Stimulated activated CD4-positive, alpha-beta T cell treated with anti-CD3 and anti-CD28 coated beads, Interleukin-2, amount 100 ng/mL, for 4 hours (primary cell): ENCODE measurements at regions not wholly inside any gene's neighbourhood (a gene's known extent, or its start where the extent isn't known, plus 50 kb on each side); places are given as distances from the start of the nearest gene placed in this dataset.

Experiments used
- DNase-seq: peaks from one replicate; pipeline ENCODE4 v3.0.0-alpha.2; 2020; ENCODE audit warnings: low read depth

DNA sequence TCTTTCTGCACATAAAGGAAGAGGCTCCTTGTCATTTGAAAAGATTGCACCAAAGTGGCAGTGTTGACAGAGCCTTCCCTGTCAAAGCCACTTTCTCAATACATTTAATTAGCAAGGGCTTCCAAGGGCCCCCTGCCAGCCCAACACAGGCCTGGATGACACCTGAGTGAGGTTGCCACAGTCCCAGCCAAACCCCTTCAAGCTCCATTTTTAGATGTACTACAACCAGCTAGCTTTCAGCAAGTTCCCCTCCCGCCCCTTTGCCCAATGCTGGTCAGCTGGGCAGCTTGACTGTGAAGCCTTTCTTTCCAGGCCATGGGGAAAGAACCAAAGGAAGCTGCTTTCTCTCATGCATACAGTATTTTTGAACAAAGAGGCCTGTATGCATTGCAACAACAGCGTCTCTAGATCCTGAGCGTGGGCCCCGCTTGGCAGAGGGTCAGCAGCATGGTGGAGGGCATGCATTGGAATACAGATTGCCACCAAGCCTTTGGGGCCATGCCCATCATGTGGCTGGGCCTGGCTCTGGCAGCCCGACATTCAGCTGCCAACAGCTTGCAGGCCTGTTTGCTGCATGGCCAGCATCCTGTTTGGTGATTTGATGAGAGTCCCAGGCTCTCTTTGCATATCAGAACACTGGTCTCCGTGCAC lies 261.1 kb upstream of the GATB start:
- DNase-seq: no peak

DNA sequence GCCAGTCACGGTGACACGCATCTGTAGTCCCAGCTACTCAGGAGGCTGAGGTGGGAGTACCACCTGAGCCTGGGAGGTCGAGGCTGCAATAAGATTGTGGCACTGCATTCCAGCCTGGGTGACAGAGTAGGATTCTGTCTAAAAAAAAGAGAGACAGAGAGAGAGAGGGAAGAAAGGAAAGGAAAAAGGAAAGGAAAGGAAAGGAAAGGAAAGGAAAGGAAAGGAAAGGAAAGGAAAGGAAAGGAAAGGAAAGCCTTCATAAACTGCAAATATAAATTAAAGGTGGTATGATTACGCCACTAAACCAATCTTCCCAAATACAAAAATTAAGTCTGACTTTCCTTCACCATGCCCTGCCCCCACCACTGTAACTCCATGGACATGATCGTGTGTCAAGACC lies 259.3 kb upstream of the GATB start:
- DNase-seq: no peak

DNA sequence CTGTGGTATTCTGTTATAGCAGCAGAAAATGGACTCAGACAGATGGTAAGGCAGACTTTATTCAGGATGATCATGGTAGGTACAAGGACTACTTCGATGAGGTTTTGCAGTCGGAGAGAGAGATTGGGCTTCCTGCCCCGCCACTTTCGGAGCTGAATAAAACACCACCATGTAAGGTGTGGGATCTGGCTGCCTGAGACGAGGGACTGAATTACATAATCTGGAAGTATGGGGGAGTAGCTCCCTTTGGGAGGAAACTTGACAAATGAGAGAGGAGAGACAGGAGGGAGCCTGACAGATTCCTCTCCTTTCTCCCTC lies 255.5 kb upstream of the GATB start:
- no peak for DNase-seq

DNA sequence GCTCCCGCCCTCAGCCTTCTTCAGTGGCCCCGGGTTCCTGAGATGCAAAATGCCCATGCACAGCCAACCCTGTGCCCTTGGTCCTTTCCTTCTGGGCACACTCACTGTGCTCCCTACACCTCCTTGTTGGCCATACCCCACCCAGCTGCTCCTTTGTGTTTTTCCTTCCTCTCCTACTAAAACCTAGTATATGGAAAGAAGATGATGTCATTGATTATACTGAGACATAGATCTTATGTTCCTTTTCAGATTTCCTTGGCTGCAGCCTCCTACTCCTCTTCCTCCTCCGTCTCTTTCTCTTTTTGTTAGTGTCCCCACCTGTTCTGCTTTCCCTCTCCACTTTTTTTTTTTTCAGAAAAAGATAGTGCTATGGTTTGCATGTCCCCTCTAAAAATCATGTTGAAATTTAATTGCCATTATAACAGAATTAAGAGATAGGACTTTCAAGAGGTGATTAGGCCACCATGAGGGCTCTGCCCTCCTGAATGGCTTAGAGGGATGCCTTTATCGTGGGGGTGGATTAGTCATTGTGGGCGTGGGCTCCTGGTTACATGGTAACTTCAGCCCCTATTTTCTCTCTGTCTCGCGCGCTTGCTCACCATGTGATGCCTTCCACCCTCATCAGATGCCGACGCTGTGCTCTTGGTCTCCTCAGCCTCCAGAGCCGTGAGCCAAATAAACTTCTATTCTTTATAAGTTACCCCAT lies 254.9 kb upstream of the GATB start:
- DNase-seq: no peak

DNA sequence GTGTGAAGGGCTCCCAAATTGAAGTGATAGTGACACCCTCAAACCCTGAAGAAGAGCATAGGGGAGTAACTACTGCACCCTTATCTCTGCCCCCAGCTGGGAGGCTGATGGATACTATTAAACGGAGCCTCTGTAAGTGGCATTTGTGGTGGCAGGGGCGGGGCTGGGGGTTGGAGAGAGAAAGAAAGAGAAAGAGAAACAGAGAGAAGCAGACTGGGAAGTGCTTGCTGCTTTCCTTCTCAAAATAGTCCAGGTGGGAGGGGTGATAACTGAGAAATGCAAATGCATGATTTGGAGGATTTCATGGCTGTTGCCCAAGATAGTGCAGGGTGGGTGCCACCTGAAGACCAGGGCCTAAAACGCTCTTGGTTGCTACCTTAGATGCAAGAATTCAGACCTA lies 253.5 kb upstream of the GATB start:
- DNase-seq: peak; percentile 18

DNA sequence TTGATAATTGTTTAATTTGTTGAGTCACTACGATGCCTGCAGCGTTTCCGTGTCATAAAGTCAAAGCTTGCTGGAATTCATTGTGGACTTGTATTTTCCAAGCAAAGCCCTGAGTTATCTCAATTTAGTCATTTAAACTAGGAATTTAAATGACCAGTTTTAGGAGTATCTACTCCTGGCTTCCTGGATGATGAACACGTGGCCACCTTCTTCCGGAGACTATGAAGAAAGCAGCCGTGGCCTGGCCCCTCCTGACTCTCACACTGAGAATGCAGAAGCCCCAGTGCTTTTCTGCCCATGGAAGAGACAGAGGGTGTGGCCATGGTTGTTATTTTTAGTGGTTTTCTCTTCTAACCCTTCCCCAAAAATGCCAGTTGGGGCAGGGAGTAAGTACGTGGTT lies 250.7 kb upstream of the GATB start:
- no peak for DNase-seq

DNA sequence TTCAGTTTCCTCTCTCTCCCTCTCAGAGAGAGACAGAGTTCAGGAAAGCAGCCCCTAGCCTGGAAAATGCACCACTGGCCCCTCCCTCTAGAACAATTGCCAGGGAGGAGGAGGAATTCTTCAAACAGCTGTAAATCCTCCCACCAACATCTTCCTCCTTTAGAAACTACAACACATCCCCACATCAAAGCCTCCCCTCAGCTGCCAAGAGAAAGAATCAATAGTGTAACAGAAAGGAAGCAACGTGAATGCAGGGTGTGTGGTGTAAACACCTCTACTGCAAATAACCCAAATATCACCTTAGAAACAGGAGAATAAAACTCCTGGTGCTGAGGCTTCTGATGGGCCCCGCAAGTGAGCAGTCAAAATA lies 249.9 kb upstream of the GATB start:
- no peak for DNase-seq

DNA sequence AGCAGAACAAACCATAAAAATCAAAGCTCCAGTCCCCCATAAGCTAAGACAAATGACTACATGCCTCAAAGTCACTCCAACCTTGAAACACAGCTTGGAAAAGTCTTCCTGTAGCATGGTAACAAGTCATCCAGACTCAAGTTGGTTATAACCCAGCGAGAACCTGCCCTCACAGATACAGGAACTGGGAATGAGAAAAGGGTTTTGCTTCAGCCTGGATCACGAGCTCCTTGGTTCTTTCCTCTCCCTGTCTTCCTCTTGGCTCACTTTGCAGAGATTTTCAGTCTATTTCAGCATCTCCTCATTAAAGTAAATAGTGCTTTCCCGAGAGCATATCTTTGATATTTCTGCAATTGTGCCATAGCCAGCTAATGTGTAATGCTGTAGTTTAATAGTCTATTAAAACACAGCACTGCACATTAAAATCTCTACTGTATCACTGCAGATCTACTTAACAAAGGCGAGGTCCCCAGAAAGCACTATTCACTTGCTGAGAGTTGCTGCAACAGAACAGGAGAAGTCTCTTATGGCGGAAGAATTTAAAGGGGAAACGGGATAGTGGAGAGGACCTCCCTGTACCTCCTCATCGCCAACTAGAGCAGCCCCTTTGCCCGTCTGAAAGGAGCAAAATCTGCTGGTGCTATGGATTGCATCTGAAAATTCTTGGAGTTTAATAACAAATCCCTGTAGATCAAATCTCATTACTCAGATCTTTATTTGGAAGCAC lies 249.3 kb upstream of the GATB start:
- DNase-seq: no peak

DNA sequence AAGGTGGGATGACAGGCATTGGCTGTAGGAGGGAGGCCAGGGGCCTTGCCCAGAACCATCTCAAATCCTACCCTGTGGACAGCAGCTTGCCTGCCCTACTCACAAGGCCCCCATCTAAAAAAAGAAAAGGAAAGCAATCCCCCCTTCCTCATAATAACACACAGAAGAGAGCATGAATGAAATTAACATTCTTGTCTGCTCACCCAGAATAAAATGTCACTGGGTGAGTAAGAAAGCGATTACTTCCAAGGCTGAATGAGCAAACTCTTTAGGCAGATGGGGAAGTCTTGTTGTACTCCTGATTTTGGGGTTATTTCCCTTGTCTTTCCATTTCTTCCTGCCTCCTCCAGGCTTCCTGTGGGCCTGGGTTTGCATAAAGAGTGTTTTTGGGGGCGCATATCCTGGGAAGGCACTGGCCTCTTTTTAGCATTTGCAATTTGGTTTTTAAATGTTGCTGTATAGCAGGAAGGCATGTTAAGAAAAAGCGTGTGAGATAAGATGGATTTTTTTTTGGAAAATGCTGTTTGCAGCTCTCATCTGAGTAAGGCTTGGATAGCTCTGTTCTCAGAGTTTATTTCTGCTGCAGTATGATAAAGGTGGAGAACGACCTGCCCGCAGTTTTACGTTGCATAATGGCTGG lies 248.3 kb upstream of the GATB start:
- no peak for DNase-seq

DNA sequence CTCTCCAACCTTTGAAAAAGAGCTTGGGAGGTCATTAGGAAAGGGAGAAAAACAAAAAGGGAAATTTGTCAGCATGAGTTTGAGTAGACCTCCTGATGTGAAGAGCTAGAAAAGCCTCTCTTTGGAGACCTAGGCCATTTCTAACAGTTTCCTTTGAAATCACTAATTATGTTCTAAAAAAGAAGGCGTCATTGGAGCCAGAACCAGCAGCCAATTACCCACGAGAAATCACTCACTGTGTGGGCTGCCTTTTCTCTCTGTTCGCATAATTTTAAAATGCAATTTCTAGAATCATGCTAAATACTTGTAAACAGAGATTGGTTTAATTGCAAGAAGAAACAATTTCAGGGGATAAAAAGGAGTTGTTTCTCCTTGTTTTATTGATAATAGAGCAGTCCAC lies 246.3 kb upstream of the GATB start:
- DNase-seq: no peak

DNA sequence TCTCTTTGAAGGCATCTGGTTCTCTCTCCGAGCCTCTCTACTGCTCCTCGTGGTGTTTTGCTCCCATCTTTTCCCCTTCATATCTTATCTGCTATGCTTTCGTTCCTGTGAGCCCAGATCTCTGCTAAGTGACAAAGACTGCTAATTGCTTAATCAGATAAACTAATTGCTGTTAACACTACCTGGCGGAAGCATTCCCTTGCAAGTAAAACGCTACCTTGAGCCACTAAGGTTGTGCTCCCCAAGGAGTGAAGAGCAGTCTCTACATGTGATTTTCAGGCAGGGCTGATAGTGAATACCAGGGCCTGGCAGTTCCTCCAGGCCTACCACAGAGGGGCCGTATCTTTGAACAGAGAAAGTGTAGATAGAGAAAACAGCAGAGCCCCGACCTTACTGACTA lies 244.0 kb upstream of the GATB start:
- no peak for DNase-seq

DNA sequence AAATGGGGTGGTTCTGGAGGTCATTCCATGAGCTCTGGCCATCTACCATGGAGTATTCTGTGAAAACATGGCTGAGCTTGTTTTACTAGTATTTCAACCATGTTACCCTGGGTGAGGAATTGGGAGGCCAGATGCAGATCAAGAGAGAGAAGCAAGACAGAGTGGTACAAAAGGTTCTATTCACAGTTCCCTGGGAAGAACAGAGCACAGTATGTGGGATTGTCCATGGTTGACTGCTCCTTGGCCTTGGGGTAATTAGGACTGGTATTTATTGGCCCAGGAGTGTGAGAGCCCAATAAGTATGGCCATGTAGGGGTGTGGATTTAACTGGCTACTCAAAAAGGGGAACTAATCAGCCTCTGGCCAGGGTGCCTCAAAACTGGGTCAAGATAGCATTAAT lies 239.7 kb upstream of the GATB start:
- DNase-seq: no peak

DNA sequence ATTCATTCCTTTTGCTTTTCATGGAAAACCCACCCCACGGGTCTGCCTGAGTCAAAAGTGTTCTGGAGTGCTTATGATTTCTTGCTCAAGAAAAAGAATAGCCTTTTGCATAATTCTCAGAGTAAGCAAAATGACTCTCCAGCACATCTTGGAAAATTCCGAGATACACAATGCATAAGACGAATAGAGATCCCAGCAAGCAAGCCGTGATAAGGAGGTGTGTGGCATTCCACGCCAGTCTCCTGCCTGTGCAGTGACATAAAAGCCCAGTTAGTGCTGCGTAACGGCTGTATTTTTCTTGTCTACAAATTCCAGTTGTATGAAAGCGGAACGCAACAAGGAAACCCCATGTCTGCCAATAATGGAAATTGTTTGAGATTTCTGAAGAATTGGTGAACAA lies 237.9 kb upstream of the GATB start:
- no peak for DNase-seq

DNA sequence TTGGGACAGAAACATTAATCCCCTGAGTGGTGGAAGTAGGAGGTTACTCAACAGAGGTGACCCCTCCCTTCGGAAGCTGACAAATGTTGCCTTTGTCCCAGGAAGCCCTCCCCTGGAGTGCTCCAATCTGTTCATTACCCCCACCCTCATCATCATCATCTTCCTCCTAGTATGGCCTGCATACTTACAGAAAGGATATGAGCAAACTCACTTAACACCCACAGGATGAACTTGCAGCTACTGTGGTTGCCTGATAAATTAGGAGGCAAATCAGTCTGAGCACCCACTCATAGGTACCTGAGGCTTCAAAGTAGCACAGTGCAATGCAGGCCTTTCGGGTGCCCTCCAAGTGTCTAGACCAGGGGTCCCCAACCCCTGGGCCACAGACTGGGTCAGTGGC lies 236.7 kb upstream of the GATB start:
- DNase-seq: no peak

DNA sequence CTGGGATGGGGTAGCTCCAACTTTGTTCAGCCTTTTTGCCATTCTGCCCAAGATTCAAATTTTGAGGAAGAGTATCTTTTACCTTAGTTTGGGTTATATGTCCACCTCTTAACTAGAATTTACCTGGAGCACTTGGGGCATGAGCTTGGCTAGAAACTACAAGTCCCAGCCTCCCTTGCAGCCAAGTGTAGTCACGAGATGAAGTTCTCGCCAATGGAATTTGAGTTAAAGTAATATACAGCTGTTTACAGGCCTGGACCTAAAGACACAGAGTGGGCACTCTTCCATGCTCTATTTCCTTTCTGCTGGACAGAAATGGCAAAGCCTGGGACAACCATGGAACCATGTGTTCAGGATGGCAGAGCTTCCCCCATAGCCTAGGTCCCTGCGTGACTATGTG lies 233.6 kb upstream of the GATB start:
- DNase-seq: no peak

DNA sequence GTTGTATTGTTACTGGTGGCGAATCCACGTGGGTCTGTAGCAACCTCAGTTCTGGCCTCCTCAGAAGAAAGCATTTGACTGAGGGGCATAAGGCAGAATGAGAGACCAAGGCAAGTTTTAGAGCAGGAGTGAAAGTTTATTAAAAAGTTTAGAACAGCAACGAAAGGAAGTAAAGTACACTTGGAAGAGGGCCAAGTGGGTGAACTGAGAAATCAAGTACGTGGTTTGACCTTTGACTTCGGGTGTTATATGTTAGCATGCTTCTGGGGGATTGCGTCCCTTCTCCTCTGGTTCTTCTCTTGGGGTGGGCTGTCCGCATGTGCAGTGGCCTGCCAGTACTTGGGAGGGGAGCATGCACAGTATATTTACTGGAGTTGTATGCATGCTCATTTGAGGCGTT lies 232.7 kb upstream of the GATB start:
- no peak for DNase-seq

DNA sequence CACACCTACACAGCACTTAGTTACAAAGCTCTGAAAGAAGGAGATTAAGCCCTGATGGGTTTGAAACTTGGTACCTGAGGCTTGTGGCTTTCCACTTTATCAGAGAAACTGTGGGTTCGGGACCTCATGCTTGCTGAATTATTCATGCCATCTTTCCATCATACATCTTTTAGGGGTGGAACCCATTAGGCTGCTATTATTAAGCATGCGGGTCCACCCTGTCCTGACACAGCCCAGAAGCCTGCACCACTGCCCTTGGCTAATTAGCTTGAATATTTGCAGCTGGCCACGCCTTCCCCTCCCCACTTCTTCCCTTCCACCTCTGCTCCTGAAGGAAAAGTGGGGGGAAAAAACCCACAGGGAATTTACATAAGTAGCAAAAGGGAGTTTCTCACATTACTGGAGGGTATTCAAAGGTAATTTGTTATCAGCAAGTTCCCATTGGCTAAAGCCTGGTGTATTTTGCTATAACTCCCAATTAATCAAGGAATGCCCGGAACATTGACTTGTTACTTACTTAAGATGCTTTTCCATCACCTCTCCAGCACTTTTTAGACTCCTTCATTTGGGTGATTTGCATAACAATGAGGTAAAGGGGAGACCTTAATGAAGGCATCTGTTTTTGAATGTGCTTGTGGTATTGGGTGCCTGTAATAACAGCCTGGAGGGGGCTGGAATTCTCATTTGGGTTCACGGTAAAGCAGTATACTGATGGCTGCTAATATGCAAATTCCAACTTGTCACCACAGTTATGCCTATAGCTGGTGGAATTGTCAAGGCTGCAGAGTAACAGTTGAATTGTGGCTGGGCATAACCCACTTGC lies 231.7 kb upstream of the GATB start:
- DNase-seq: no peak

DNA sequence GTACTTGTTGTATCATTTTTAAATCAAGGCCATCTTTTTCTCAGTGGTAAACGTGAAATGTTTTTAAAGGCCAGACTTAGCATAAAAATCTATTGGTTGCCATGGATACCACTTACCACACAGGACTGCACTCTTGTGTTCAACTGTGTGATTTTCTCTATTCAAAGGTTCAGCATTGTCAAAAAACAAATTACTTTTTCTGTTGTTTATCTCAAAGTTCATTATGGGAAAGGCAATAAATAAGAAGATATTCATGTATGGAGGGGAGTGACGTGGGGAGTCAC lies 231.0 kb upstream of the GATB start:
- DNase-seq: no peak

DNA sequence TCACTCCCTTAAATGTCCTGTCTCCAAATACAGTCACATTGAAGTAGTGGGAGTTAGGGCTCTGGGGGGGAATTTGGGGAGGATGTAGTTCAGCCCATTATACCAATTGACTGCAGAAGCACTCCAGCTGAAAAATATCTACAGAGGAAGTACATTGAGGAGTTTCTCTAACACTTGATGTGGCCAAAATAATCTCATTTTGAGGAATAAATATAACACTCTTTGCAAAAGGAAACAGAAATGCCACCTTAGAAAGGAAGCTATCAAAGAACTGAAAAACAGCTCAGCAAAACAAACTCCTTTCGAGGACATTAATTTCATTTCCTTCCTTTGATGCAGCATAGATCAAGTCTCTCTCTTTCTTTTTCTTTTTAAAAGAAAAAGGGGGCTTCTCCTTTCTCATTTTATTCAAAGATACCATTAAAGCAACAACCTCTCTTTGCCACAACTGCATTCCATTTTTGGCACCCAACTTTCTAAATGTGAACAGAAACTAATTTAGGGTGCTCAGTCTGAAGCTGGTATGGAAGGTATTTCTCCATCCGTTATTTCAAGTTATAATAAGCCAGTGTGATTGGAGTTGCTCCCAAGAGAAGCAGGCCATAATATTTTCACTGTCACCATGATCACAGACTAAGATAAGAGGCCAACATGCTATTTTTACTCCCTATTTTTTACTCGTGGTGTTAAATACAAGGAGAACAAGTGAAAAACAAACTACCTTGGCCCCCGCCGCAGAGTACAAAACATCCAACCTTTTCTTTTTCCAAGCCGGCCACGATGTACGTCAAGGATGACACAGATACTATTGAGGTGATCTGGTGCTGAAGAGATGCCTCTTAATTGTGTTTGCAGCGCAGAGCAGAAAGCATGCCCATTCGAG lies 230.4 kb upstream of the GATB start:
- DNase-seq: no peak

DNA sequence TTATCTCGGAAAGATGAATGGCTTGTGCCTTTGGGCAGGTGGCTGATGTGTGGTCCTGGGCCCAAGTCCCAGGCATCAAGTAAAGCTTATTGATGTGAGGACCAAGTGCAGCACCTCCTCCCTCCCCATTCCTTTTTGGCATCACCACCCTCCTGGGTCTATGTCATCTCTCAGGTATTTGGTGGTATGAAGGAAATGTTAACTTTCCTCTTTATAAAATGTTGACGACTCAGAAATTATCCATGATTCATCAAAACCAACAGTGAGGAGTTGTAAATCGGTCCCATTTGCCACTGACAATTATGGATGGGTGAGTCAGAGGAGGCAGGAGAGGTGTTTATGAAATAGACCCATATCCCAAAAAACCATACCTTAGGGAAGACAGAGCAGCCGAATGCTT lies 229.4 kb upstream of the GATB start:
- DNase-seq: no peak

DNA sequence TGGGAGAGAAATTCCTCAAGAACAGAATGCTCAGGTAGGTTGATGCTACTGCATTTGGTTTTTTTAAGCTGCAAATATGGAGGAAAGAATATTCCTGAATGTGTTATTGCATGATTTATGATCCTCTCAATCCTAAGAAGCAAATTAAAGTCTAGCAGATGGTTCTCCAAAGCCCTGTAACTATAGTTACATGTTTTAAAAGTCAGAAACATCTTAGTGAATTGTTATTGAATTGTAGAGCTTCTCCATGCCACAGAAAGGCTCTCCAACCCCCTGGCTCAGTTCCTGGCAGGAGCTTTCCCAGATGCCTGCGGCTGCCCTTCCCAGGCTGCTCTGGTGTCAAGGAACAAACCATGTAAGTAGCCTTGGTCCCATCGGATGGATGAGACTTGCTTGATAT lies 227.8 kb upstream of the GATB start:
- no peak for DNase-seq

DNA sequence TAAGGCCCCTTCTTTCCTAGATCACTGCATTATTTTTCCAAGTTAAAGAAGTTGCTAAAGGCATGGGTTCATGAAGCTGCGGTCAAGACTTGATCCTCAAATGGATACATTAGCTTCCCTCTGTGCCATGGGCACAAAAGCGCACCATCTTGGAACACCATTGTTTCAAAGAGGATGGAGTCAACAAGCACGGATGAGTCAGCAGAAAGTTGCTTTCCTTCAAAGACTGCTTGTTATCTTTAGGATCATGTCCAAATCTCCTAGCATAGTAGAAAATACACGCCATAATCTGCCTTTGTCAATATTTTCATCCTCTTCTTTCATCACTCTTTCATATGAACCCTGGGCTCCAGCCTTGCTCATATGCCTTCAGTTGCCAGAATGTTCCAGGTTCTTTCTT lies 226.8 kb upstream of the GATB start:
- no peak for DNase-seq
